Breast epithelium (tissue), 3 donors: ENCODE measurements at regions not wholly inside any gene's neighbourhood (a gene's known extent, or its start where the extent isn't known, plus 50 kb on each side); places are given as distances from the start of the nearest gene placed in this dataset.

Source experiments
- CTCF ChIP-seq, 3 donors: fragments of 450-650 bp; IDR thresholded peaks; one replicate each; pipeline ENCODE4 v1.5.1; 2016 to 2017; ENCODE audit warnings: antibody characterized with exemption in 3 of 3, mild to moderate bottlenecking in 3 of 3, moderate library complexity in 3 of 3
- POLR2A ChIP-seq: fragments of 450-650 bp; IDR thresholded peaks from one replicate; pipeline ENCODE4 v1.6.1; 2016; ENCODE audit warnings: antibody characterized with exemption, mild to moderate bottlenecking, moderate library complexity

DNA sequence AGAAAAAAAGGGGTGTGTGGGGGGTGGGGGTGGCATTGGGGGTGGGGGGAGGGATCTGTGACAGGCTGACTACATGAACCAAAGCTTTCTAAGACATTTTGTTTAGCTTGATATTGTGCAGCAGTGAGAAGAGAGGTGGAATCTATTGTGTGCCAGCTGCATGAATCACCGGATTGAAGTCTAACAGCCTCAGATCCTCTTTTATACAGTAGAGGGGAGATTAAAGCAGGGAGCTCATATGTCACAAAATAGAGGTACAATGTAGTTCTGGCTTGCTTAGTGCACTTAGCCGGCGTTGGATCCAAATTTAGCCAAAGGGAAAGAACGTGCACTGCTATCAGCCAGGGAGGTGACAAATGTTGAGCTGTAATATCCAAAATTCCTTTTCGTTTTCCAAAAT lies 404.2 kb upstream of the CITED2 start:
- TF ChIP-seq POLR2A (no peak), CTCF (IDR thresholded peaks at IDR 0.05) (no peak)
